WTC11 (cell line): ENCODE measurements at regions not wholly inside any gene's neighbourhood (a gene's known extent, or its start where the extent isn't known, plus 50 kb on each side); places are given as distances from the start of the nearest gene placed in this dataset.

ENCODE experiments used
- ATAC-seq: fragments of 200-7000 bp; cut with Tn5 transposase; 2 replicates; pipeline ENCODE4 v1.10.0; 2021; ENCODE audit warnings: mild to moderate bottlenecking, moderate library complexity
- CTCF ChIA-PET: fragments of 300-600 bp; sonication (Branson Sonifier 250); formaldehyde crosslinking; loops from one replicate; lab custom pipeline; 2021; ENCODE audit warnings: antibody characterized with exemption; lab: Charles Lee
- POLR2A ChIA-PET: fragments of 350-600 bp; sonication (Branson Sonifier 250); formaldehyde crosslinking; loops from one replicate; lab custom pipeline; 2021; ENCODE audit warnings: antibody characterized with exemption; lab: Charles Lee
- DNase-seq: peaks from one replicate; pipeline ENCODE4 v3.0.0; 2021; ENCODE audit warnings: low spot score
- H3K27ac Mint-ChIP-seq: 2 replicates; pipeline ENCODE4 v1.8.0; 2021; ENCODE audit warnings: mixed read lengths
- H3K27me3 Mint-ChIP-seq: 2 replicates; pipeline ENCODE4 v1.8.0; 2021; ENCODE audit warnings: low read depth, mild to moderate bottlenecking, moderate library complexity, mixed read lengths
- H3K36me3 Mint-ChIP-seq: 2 replicates; pipeline ENCODE4 v1.8.0; 2021; ENCODE audit warnings: mixed read lengths
- H3K4me1 Mint-ChIP-seq: 2 replicates; pipeline ENCODE4 v1.8.0; 2022; ENCODE audit warnings: mixed read lengths
- H3K4me3 Mint-ChIP-seq: 2 replicates; pipeline ENCODE4 v1.8.0; 2021; ENCODE audit warnings: mild to moderate bottlenecking, moderate library complexity, mixed read lengths
- H3K9me3 Mint-ChIP-seq: 2 replicates; pipeline ENCODE4 v1.8.0; 2021; ENCODE audit warnings: mixed read lengths
- ELF4 ChIP-seq: sonication (generic); formaldehyde crosslinking; IDR thresholded peaks from 2 replicates; pipeline ENCODE4 v1.8.1; 2022; ENCODE audit warnings: low read depth, mild to moderate bottlenecking, moderate library complexity, missing genetic modification reagents
- GABPB1 ChIP-seq: sonication (generic); formaldehyde crosslinking; IDR thresholded peaks from 2 replicates; pipeline ENCODE4 v1.8.1; 2023; ENCODE audit warnings: mild to moderate bottlenecking, missing genetic modification reagents
- GRHL2 ChIP-seq: fragments of 250-450 bp; sonication (Bioruptor Pico); IDR thresholded peaks from 2 replicates; pipeline ENCODE4 v1.8.0; 2022; ENCODE audit warnings: mild to moderate bottlenecking, moderate library complexity; ENCODE audit not compliant: insufficient replicate concordance, severe bottlenecking
- IRF2 ChIP-seq: sonication (generic); formaldehyde crosslinking; IDR thresholded peaks from 2 replicates; pipeline ENCODE4 v1.8.0; 2022; ENCODE audit warnings: low read depth, missing genetic modification reagents, borderline replicate concordance
- JAZF1 ChIP-seq: fragments of 250-450 bp; sonication (Bioruptor Pico); IDR thresholded peaks from 2 replicates; pipeline ENCODE4 v1.9.0; 2021; ENCODE audit warnings: moderate library complexity, mild to moderate bottlenecking, inconsistent platforms
- MXD4 ChIP-seq: fragments of 250-450 bp; sonication (Bioruptor Pico); IDR thresholded peaks from 2 replicates; pipeline ENCODE4 v1.8.0; 2021; ENCODE audit warnings: mild to moderate bottlenecking, moderate library complexity, borderline replicate concordance
- NFATC4 ChIP-seq: fragments of 250-450 bp; sonication (Bioruptor Pico); IDR thresholded peaks from 2 replicates; pipeline ENCODE4 v1.9.0; 2021; ENCODE audit warnings: mild to moderate bottlenecking
- NR3C1 ChIP-seq: sonication (generic); formaldehyde crosslinking; conservative IDR thresholded peaks from 2 replicates; pipeline ENCODE4 v1.8.1; 2023; ENCODE audit warnings: low read depth, mild to moderate bottlenecking, missing genetic modification reagents
- PRRX2 ChIP-seq: fragments of 250-450 bp; sonication (Bioruptor Pico); IDR thresholded peaks from 2 replicates; pipeline ENCODE4 v1.8.0; 2021; ENCODE audit warnings: mild to moderate bottlenecking
- TEAD4 ChIP-seq: sonication (generic); formaldehyde crosslinking; IDR thresholded peaks from 2 replicates; pipeline ENCODE4 v1.8.0; 2022; ENCODE audit warnings: mild to moderate bottlenecking, missing genetic modification reagents
- ZBTB21 ChIP-seq: sonication (generic); formaldehyde crosslinking; IDR thresholded peaks from 2 replicates; pipeline ENCODE4 v1.8.1; 2023; ENCODE audit warnings: mild to moderate bottlenecking, missing genetic modification reagents, borderline replicate concordance
- TF ChIP-seq, protein P1 (sequence below): sonication (generic); formaldehyde crosslinking; IDR thresholded peaks from 2 replicates; pipeline ENCODE4 v1.8.1; 2023; ENCODE audit warnings: mild to moderate bottlenecking, moderate library complexity, missing genetic modification reagents
- TF ChIP-seq, protein P2 (sequence below): sonication (generic); formaldehyde crosslinking; IDR thresholded peaks from 2 replicates; pipeline ENCODE4 v1.8.0; 2022; ENCODE audit warnings: mild to moderate bottlenecking, missing genetic modification reagents
- TF ChIP-seq, protein P3 (sequence below): sonication (generic); formaldehyde crosslinking; IDR thresholded peaks from 2 replicates; pipeline ENCODE4 v1.8.1; 2022; ENCODE audit warnings: missing genetic modification reagents, borderline replicate concordance
- TF ChIP-seq, protein P4 (sequence below): sonication (generic); formaldehyde crosslinking; IDR thresholded peaks from 2 replicates; pipeline ENCODE4 v1.8.1; 2022; ENCODE audit warnings: low read depth, mild to moderate bottlenecking, moderate library complexity, missing genetic modification reagents, borderline replicate concordance
- TF ChIP-seq, protein P5 (sequence below): sonication (generic); formaldehyde crosslinking; IDR thresholded peaks from 2 replicates; pipeline ENCODE4 v1.8.0; 2022; ENCODE audit warnings: missing genetic modification reagents
- TF ChIP-seq, protein P6 (sequence below): sonication (generic); formaldehyde crosslinking; IDR thresholded peaks from 2 replicates; pipeline ENCODE4 v1.8.1; 2022; ENCODE audit warnings: mild to moderate bottlenecking, moderate library complexity, missing genetic modification reagents
- TF ChIP-seq, protein P7 (sequence below): fragments of 250-450 bp; sonication (Bioruptor Pico); IDR thresholded peaks from 2 replicates; pipeline ENCODE4 v1.9.0; 2021; ENCODE audit warnings: moderate library complexity, mild to moderate bottlenecking, inconsistent platforms, borderline replicate concordance
- TF ChIP-seq, protein P8 (sequence below): sonication (generic); formaldehyde crosslinking; IDR thresholded peaks from 2 replicates; pipeline ENCODE4 v1.8.0; 2023; ENCODE audit warnings: missing genetic modification reagents, mild to moderate bottlenecking, borderline replicate concordance

DNA sequence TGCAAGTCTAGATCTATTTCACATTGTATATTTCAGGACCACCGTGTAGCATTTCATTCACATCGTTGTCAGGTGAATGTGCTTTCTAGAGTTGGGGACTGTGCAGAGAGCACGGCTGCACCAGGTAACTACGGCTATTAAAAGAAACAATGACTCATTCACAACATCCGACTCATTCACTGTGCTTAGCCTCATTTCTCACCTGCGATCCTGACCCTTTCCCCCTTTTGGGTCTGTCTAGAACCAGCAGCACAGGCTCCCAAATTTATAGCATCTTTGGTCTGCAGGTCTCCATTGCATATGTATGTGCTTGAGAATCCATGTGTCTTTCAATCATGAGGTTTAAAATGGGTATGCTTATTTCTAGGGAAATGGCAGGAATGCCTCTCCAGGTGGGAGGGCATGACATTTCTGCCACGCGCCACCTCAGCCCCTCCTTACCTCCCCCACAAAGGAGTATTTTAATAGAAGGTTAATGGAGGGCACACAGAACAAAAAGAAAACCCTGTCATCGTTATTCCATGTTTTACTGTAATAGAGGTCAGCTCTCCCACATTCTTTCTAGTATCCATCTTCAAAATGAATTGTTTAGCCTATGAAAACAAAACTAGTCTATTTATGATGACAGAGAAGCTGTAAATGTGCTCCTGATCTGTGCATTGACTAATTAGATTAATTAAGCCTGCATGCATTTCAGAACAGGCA is 246.7 kb upstream of the EPHA4 start (continued):
- TF ChIP-seq, protein P1, sequence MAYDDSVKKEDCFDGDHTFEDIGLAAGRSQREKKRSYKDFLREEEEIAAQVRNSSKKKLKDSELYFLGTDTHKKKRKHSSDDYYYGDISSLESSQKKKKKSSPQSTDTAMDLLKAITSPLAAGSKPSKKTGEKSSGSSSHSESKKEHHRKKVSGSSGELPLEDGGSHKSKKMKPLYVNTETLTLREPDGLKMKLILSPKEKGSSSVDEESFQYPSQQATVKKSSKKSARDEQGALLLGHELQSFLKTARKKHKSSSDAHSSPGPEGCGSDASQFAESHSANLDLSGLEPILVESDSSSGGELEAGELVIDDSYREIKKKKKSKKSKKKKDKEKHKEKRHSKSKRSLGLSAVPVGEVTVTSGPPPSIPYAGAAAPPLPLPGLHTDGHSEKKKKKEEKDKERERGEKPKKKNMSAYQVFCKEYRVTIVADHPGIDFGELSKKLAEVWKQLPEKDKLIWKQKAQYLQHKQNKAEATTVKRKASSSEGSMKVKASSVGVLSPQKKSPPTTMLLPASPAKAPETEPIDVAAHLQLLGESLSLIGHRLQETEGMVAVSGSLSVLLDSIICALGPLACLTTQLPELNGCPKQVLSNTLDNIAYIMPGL (CRISPR knock-in tag) = no peak
- no peak for TF ChIP-seq ELF4
- TF ChIP-seq TEAD4 (CRISPR knock-in tag) = no peak

DNA sequence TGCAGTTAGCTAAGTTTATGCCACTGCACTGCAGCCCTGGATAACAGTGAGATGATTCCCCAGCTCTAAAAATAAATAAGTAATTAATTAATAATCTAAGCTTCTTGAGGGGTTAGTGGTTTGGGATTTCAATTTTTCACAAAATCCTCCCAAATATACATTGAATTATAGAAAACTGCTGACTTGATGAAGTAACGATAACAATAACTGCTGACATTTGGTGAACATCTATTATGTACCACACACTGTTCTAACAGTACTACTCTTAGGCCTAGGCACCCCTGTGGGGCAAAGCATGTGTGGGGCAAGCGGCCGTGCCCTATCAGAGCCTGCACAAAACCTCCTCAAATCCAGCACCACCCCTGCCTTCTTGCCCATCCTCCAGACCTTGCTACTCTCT is 245.8 kb upstream of the EPHA4 start:
- ATAC-seq (no peak), DNase-seq (no peak)
- TF ChIP-seq, protein P2, sequence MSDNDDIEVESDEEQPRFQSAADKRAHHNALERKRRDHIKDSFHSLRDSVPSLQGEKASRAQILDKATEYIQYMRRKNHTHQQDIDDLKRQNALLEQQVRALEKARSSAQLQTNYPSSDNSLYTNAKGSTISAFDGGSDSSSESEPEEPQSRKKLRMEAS (CRISPR knock-in tag) = no peak
- TF ChIP-seq JAZF1 (no peak), PRRX2 (CRISPR knock-in tag) (no peak), MXD4 (no peak), IRF2 (no peak), NR3C1 (CRISPR knock-in tag) (no peak), GABPB1 (no peak)
- TF ChIP-seq, protein P3, sequence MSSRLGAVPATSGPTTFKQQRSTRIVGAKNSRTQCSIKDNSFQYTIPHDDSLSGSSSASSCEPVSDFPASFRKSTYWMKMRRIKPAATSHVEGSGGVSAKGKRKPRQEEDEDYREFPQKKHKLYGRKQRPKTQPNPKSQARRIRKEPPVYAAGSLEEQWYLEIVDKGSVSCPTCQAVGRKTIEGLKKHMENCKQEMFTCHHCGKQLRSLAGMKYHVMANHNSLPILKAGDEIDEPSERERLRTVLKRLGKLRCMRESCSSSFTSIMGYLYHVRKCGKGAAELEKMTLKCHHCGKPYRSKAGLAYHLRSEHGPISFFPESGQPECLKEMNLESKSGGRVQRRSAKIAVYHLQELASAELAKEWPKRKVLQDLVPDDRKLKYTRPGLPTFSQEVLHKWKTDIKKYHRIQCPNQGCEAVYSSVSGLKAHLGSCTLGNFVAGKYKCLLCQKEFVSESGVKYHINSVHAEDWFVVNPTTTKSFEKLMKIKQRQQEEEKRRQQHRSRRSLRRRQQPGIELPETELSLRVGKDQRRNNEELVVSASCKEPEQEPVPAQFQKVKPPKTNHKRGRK (CRISPR knock-in tag) = no peak
- TF ChIP-seq, protein P4, sequence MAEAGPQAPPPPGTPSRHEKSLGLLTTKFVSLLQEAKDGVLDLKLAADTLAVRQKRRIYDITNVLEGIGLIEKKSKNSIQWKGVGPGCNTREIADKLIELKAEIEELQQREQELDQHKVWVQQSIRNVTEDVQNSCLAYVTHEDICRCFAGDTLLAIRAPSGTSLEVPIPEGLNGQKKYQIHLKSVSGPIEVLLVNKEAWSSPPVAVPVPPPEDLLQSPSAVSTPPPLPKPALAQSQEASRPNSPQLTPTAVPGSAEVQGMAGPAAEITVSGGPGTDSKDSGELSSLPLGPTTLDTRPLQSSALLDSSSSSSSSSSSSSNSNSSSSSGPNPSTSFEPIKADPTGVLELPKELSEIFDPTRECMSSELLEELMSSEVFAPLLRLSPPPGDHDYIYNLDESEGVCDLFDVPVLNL (CRISPR knock-in tag) = no peak
- H3K4me1 Mint-ChIP-seq = peaks cover 18% of the 10 kb centered on the region
- no peak overlapping the region for H3K4me3 Mint-ChIP-seq
- peaks cover 24% of the 10 kb centered on the region for H3K9me3 Mint-ChIP-seq
- peaks cover 14% of the 10 kb centered on the region for H3K36me3 Mint-ChIP-seq
- POLR2A ChIA-PET = no interaction called here
- no peaks in the 10 kb centered on the region for H3K27me3 Mint-ChIP-seq
- no peak overlapping the region for H3K27ac Mint-ChIP-seq
- CTCF ChIA-PET = no interaction called here

DNA sequence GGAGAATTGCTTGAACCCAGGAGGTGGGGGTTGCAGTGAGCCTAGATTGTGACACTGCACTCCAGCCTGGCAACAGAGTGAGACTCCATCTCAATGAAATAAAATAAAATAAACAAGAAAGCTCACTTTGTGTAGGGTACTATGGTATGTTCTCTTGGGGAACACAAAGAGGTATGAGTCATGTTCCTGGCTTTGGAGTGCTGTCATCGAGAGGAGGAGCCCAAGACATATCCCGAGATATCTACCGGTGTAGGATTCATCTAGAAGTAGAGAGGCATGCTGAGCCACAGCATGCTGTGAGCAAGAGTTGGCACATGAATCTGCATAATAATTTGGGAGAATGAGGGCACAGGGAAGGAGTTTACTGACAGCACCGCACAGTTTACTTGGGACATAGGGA is 244.9 kb upstream of the EPHA4 start:
- Mint-ChIP-seq H3K4me3 (no peak overlapping the region), H3K4me1 (peaks cover 18% of the 10 kb centered on the region), H3K27me3 (no peaks in the 10 kb centered on the region), H3K36me3 (peaks cover 14% of the 10 kb centered on the region), H3K27ac (no peak overlapping the region), H3K9me3 (peaks cover 24% of the 10 kb centered on the region)
- ATAC-seq = no peak
- no peak for DNase-seq
- ChIA-PET POLR2A (no interaction called here), CTCF (no interaction called here)
- TF ChIP-seq GRHL2 (CRISPR knock-in tag) (no peak), ZBTB21 (CRISPR knock-in tag) (no peak), NFATC4 (CRISPR knock-in tag) (no peak)
- TF ChIP-seq, protein P5, sequence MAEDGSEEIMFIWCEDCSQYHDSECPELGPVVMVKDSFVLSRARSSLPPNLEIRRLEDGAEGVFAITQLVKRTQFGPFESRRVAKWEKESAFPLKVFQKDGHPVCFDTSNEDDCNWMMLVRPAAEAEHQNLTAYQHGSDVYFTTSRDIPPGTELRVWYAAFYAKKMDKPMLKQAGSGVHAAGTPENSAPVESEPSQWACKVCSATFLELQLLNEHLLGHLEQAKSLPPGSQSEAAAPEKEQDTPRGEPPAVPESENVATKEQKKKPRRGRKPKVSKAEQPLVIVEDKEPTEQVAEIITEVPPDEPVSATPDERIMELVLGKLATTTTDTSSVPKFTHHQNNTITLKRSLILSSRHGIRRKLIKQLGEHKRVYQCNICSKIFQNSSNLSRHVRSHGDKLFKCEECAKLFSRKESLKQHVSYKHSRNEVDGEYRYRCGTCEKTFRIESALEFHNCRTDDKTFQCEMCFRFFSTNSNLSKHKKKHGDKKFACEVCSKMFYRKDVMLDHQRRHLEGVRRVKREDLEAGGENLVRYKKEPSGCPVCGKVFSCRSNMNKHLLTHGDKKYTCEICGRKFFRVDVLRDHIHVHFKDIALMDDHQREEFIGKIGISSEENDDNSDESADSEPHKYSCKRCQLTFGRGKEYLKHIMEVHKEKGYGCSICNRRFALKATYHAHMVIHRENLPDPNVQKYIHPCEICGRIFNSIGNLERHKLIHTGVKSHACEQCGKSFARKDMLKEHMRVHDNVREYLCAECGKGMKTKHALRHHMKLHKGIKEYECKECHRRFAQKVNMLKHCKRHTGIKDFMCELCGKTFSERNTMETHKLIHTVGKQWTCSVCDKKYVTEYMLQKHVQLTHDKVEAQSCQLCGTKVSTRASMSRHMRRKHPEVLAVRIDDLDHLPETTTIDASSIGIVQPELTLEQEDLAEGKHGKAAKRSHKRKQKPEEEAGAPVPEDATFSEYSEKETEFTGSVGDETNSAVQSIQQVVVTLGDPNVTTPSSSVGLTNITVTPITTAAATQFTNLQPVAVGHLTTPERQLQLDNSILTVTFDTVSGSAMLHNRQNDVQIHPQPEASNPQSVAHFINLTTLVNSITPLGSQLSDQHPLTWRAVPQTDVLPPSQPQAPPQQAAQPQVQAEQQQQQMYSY (CRISPR knock-in tag) = no peak
- TF ChIP-seq, protein P6, sequence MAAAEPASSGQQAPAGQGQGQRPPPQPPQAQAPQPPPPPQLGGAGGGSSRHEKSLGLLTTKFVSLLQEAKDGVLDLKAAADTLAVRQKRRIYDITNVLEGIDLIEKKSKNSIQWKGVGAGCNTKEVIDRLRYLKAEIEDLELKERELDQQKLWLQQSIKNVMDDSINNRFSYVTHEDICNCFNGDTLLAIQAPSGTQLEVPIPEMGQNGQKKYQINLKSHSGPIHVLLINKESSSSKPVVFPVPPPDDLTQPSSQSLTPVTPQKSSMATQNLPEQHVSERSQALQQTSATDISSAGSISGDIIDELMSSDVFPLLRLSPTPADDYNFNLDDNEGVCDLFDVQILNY (CRISPR knock-in tag) = no peak
- TF ChIP-seq, protein P7, sequence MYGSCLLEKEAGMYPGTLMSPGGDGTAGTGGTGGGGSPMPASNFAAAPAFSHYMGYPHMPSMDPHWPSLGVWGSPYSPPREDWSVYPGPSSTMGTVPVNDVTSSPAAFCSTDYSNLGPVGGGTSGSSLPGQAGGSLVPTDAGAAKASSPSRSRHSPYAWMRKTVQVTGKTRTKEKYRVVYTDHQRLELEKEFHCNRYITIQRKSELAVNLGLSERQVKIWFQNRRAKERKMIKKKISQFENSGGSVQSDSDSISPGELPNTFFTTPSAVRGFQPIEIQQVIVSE = no peak
- TF ChIP-seq, protein P8, sequence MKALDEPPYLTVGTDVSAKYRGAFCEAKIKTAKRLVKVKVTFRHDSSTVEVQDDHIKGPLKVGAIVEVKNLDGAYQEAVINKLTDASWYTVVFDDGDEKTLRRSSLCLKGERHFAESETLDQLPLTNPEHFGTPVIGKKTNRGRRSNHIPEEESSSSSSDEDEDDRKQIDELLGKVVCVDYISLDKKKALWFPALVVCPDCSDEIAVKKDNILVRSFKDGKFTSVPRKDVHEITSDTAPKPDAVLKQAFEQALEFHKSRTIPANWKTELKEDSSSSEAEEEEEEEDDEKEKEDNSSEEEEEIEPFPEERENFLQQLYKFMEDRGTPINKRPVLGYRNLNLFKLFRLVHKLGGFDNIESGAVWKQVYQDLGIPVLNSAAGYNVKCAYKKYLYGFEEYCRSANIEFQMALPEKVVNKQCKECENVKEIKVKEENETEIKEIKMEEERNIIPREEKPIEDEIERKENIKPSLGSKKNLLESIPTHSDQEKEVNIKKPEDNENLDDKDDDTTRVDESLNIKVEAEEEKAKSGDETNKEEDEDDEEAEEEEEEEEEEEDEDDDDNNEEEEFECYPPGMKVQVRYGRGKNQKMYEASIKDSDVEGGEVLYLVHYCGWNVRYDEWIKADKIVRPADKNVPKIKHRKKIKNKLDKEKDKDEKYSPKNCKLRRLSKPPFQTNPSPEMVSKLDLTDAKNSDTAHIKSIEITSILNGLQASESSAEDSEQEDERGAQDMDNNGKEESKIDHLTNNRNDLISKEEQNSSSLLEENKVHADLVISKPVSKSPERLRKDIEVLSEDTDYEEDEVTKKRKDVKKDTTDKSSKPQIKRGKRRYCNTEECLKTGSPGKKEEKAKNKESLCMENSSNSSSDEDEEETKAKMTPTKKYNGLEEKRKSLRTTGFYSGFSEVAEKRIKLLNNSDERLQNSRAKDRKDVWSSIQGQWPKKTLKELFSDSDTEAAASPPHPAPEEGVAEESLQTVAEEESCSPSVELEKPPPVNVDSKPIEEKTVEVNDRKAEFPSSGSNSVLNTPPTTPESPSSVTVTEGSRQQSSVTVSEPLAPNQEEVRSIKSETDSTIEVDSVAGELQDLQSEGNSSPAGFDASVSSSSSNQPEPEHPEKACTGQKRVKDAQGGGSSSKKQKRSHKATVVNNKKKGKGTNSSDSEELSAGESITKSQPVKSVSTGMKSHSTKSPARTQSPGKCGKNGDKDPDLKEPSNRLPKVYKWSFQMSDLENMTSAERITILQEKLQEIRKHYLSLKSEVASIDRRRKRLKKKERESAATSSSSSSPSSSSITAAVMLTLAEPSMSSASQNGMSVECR (CRISPR knock-in tag) = no peak
